NCI-H146 (cell line): ENCODE measurements at regions not wholly inside any gene's neighbourhood (a gene's known extent, or its start where the extent isn't known, plus 50 kb on each side); places are given as distances from the start of the nearest gene placed in this dataset.
"Not testable (repeated sequence)": the region's sequence is repeated elsewhere in the genome, so short reads cannot be mapped to it uniquely, and the experiment has no call there.

Experiments
- DNase-seq: peaks from one replicate; lab custom pipeline; 2025; lab: John Stamatoyannopoulos, UW

DNA sequence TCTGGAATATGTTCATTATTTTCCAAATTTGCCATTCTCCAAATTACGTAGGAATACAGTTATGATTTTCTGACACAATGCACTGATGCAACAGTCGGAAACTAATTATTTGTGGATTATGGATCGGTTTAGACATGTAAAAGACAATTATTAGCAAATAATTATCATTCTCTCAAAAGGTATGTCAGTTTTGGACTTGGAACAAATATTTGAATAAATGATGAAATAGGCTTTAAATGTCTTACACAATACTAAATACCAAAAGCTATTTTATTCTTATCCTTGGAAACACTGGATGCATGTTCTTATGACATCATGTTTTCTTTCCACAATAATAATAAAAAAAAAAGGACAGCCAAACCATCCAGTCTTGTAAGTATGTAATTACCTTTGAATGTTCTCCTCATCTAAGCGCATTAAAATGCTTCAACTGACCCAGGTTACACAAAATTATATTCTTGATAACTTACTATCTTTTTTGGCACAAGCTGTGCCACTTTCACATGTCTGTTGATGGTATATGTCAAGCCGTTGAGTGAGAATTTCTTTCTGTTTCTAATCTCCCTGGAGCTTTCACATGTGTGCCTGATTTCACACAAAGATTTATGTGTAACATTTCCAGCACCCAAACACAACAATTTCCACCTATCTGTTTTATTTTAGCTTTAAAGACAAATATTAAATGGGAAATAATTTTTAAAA is 238.5 kb upstream of the ZNF385D start:
- DNase-seq, result no peak

DNA sequence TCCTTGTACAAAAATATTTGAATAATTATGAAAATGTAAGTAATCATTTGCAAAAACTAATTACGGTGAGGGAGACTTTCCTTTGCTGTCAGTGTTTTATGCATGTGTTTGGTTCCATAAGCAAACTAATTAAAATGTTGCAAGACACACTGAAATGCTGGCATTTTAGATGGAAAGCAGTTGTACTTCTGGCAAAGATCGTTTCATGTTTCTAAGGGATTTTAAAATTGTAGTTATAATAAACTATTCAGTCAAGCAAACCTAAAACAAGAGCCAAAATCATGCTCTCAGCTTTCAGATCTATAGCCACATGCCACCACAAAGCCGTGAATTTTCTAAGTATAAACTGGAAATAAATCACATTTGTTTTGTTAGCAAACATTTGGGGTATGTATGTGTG is 240.1 kb upstream of the ZNF385D start:
- DNase-seq, result no peak

DNA sequence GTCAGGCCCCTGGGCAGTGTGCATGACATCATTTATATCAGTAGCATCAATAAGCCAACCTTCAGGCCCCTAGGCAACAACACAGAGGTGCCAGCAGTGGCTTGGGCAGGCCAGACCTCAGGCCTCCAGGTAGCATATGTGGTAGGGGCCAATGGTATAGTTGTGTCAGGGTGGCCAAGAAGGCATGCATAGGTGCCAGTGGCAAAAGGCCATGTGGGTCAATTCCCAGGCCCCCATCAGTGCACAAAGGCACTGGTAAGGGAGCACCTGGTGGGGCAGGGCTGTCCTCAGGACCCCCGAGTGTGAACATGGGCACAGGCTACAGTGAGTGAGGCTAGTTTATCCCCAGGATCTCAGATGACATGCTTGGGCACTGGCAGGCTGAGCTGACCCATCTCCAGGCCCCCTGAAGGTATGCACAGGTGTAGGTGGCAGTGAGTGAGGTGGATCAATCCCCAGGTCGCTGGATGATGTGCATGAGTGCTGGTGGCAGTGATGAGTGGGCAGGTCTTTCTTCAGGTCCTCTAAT is 244.1 kb upstream of the ZNF385D start:
- DNase-seq, result no peak

DNA sequence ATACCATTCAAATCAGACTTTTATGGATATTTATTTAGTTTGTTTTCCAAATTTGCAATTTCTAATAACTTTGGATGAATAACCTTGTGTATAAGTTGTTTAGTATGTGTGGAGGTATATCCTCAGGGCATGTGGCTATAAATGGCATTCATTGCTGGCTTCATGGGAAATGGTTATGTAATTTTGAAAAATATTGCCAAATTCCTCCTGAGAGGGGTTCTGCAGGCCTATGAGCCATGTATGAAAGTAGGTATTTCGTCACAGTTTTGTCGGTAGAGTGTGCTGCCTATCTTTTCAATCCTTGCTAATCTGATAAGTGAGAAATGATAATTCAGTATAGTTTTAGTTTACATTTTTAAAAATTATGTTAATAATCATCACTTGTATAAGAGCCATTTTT is 256.4 kb upstream of the ZNF385D start:
- DNase-seq, result no peak

DNA sequence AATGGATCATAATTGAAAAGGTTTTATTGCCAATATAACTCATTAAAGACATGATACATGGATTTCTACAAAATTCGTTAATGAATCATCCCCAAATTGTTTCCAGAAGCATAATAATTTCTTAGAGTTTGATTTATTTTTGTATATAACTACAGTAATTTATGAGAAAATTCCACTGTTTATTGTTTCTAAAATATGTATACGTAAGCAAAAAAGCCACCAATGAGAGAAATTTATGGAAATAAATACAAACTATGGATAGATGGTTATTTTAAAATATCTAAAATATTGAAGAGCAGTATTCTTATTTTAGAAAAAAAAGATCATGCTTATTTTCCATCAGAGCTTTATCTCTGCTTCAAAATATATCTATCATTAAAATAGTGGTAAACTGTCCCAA is 260.0 kb upstream of the ZNF385D start:
- no peak for DNase-seq

DNA sequence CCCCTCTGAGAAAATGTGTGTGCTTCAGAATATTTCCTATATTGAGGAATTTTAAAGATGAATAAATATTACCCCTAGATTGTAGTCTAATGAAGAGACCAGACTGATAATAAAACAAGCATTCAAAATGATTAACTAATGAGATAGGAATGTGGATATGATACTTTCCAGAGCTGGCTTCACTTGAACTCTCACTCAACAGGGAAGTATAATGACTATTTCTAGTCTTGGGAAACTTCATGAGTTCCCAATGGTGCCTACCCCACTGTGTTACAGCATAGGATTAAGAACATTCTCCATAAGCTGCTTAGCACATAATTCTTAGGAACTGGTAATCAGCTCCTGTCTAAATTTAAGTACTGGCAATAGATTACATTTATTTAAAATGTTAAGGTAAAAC is 261.5 kb upstream of the ZNF385D start:
- no peak for DNase-seq

DNA sequence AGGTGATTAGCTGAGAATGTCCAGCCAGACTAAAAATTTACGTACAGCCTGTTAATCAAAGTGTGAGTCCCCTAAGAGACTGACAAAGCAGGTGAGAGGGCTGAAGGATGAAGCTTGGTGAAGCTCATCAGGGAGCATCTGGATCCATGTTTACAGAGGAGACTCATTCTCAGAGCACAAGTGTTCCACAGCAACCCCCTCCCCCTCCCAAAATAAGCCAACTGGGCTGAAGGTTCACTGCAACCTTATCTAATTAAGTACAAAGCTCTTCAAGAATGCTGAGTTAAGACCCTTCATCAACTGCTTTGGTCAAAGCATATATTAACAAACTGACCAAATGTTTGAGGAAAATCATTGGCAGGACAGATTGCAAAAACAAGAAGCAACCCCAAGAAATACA is 262.6 kb upstream of the ZNF385D start:
- DNase-seq, result no peak

DNA sequence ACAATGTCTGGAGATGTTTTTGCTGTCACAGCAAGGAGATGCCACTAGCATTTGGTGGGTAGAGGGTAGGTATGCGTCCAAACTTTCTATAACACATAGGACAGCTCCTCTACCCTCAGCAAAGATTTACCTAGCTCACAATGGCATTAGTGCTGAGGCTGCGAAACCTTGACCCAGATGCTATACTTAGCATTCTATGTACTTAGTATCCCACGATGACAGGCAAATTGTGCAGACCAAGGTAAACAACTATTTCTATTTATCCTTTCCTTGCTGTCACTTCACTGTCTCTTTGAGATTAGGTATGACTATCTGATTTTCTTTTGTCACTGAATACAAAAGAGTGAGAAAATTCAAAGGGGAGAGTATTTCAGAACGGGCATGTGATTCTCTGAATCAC is 265.2 kb upstream of the ZNF385D start:
- DNase-seq, result no peak

DNA sequence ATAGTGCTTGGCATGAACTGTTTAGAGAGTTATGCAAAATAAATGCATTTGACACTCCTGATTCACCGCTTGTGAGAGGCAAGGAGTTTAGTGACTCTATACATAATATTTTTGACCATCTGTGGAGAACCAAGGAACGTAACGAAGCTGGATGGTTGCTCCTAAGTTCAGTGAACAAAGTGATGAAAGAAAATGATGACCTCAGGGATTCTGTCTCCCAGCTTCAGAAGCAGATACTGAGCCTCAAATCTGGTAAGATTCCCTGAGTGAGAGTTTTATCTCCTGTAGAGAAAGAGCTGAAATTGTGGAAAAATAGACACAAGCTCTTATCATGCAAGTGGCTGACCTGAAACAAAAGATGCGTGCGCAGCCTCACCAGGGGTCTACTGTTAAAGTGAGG is 273.6 kb upstream of the ZNF385D start:
- not testable (repeated sequence) for DNase-seq

DNA sequence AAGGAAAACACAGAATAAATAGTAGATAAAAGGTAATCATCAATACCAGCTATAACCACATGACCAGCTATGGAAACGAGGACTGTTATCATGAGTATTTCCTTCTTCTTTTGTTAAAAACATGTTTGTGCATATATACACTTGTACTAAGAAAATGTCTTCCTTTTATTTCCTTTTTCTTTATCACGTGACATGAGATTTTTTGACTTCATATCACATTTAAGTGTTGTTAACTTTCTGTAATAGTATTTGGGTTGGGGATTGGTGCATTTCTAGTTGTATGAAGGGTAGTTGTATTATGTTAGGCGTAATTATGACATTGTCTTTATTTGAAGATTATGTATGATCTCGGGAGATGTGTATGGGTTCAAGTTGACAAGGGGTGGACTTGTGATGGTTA is 278.5 kb upstream of the ZNF385D start:
- no peak for DNase-seq

DNA sequence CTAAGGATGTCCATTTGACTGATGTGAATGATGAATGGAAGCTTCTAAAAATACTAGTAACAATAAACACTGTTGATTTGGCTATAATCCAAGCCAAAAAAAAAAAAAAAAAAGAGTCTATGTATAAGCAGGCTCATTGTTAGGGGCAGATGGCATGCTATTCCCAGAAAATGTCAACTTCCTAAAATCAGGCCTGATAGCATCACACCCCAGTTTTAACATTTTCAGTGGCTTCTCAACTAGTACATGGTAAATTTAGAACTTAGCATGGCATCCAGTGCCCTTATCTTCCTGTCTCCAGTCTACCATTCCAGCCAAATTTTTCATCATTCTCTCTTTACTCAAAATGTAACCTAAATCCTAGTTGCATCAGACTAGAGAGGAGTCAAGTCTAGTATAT is 288.2 kb upstream of the ZNF385D start:
- DNase-seq, result no peak

DNA sequence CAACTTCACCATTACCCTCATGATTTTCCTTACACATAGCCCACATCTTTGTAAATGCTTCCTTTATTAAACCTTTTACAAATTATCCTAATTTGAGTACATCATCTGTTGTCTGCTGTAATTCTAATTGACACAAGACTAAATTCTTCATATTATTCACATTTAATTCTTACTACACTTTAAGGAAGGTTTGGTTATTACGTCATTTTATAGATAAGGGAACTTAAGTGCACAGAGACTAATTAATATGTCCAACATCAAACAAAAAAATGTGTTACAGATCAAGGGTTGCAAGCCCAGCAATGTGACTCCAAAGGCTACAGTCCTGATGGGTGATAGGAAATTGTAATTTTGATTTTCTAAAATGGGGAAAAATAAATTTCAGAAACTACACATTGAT is 289.1 kb upstream of the ZNF385D start:
- DNase-seq, result no peak

DNA sequence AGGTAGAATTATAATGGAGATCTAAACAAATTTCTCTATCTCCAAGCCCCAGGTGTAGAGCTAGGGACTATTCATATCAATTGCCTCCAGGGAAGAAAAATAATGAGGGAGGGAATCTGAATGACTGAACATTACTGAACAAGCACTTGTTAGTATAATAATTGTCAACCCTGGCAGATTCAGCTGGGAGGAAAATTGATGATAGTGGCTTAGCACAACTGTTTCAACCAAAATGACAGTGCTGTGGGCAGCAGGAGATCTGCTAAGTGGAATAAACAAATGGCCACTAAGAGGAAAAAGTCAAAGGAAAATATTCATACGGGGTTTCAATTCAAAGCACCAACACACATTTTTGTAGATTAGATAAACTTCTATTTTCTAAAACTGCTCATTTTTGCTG is 294.9 kb upstream of the ZNF385D start:
- DNase-seq, result peak; percentile 0

DNA sequence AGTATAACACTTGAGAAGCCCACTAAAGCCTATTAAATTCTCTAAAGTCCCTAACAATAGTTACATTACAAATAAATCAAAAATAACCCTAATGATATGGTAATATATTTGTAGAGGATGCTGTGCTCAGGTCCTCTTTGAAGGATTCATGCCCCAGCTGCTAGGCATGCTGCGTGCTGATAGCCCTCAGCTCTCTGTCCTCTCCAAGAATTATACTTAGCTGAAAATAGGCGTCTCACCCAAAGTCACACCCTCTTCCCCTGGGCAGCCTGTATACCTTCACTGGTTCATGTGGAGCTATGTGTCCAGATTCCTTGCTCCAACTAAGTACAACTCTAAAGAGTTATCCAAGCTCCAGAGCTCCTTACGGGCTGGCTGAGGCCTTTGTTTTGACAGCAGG is 312.5 kb upstream of the ZNF385D start:
- DNase-seq, result no peak

DNA sequence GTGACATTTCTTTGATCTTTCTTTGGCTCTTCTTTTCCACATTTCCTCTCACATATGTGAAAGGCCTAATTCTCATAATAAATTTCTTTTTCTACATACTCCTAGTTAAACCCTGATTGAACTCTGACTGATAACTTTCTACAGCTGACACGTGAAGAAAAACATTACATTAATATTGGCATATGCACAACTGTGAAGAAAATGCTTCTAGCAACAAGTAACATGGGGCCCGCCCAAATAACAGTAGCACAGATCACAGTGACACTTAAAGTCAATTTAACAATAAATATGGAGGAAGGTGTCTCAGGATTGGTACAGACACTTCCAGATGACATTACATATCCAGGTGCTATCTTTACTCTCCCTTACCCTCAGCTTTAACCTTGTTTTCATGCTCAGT is 317.6 kb upstream of the ZNF385D start:
- DNase-seq, result no peak

DNA sequence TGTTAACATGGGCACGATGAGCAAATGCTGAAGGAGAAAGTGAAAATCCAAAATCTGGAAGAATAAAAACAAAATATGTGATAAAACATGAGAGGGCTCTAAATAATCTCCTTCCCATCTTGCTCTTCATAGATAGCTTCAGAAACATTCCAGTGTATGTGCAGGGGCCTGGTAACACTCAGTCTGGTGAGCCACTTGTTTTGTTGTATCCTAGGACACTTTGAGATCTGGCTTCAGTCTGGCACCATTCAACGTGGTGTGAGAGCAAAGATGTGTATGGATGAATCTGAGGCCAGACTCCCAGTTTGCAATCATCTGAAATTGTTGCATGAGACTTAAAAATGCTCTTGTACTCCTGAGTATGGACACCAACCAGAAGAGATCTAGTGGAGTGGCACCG is 337.2 kb upstream of the ZNF385D start:
- no peak for DNase-seq

DNA sequence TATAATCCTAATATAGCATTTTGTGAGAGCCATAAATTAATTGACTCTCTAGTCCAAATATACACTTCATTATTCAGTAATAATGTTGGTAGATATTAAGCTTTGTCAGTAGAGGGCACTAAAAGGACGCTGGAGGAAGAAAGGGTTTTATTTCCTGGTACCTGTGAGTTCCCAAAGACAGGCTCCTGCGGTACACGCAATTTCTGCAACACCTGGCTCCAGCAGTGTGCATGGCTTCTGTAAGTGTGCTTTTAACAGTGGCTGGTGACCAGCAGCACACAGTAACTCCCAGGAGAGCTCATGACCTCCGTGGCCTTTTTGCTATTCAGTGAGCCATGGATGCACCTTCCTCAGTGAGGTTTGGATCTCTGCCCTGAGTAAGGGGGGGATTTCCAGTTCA is 338.3 kb upstream of the ZNF385D start:
- DNase-seq, result peak; percentile 3

DNA sequence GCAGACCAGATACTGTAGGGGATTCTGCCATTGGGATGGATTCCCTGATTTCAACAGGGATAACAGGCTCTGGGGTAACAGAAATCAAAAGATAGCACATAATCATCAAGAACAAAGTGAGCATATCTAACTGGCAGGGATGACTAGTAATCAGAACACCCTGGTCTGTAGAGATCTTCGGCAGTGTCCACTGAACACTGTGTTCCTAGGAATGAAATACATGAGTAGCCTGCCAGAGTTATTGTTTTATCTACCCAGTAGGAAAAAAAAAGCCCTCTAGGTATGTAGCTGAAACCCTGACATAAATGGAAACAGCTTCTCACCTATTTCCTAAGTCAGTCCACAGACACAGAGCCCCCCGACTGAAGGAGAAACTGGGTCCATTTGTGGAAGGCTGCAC is 340.3 kb upstream of the ZNF385D start:
- DNase-seq, result no peak

DNA sequence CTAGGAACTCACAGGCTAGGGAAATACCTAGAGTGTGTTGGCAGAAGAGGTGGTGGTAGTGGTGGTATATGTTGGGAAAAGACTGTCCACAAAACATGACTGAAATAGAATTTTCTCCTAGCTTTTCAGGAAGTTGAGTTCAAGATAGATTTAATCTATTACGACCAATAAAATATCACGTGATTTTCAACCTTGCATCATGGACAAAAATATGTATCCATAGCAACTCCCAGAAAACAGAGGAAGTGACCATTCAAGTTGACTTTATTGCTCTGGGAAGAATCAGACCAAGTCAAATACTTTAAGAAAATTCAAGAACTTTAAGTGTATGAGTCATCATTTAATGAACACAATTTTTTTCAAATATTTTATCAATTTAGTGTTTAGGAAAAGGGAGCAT is 347.0 kb upstream of the ZNF385D start:
- DNase-seq, result no peak

DNA sequence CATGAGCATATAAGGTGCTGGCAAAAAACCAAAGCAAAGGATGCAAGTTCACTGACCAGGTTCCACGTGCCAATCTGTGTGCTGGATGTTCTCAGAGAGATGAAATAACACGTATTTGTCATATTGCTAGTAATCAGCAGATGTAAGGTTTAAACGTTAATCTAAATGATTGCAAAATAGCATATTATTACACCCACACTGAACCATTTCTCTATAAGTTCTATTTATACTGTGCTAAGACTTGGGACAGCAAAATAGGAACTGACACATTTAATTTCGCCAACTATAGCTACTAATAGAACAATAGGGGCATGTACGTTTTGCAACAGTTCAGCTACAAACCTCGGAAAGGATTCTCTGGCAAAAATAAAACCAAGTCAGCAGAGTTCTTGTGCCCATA is 350.3 kb upstream of the ZNF385D start:
- no peak for DNase-seq

DNA sequence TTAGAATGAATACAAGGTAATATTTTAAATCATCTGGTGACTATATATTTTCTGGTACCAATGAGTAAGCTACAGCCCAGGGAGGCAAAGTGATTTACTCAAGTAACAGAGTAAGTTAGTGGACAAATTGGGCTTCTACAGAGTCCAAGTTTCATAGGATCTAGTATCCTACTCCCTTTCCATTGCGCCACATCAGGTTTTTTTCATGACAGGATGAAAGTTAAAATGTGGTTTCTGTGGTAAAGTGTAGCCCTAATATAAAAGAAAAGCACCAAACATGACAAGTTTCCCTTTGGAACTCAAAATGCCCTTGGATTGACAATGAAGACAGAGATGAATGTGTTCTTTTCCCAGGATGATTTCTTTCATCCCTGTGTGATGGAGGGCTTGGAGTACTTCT is 350.8 kb upstream of the ZNF385D start:
- no peak for DNase-seq

DNA sequence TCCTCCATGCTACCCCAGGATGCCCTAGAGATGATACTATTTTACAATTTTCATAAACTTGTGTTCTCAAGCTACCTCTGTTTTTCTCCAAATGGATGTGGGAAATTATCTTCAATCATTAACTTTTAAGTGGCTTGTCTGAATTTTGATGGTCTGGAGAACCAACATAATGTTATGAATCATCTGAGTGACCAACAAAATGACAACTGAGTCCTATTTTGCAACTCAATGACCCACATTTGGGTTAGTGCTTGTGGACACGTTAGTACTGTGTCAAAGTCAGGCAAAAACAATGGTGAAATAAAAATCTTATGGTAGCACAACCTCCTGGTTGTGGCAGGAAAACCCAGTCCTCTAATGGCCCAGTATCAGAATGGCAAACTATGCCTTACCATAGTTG is 352.4 kb upstream of the ZNF385D start:
- DNase-seq, result no peak

DNA sequence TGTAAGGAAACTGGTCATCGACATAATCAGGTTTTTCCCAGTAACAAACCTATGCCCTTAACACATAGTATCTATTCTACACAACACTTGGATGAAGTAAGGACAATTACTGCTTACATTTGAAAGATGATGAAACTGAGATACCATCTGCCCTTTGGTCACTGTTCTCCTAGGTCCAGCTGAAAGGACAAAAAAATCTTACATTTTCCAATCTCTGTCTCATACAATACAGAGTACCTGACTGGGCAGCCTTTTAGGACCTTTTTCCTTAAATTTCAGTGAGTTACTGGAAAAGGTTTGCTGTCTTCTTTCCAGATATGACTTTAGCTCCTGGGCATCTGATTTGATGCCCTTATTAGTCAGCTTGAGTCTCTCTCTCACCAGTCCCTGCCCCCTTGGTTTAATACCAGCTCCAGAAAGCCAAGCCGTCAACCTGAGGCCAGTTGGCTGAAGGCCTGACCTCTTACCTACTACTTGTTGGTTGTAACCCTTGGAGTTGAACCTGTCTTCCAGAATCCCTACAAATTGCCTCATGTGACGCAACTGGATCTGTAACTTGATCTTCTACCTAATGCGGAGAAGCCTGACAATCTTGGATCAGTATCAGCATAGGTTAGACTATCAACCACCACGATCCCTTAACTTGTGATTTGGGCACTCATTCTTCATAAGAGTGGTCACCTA is 355.3 kb upstream of the ZNF385D start:
- DNase-seq, result no peak

DNA sequence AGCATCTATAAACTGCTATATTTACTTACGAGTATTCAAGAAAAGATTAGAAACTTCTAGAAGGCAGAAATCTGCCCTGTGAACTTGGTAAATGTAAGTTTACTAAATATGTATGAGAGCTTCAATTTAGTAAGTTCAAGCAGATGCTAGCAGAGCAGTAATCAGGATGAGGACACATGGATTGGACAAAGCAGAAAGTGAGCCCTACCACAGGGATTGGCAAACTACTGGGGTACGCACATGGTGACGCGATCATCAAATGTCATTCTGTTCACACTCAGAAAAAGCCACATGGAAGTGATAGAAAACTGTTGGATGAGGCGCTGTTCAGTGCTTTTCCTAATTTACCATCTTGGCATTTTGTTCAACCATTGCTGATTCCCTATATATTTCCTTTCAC is 360.2 kb upstream of the ZNF385D start:
- DNase-seq, result no peak
